ENCODE measurements at regions not wholly inside any gene's neighbourhood (a gene's known extent, or its start where the extent isn't known, plus 50 kb on each side); places are given as distances from the start of the nearest gene placed in this dataset.

DNA sequence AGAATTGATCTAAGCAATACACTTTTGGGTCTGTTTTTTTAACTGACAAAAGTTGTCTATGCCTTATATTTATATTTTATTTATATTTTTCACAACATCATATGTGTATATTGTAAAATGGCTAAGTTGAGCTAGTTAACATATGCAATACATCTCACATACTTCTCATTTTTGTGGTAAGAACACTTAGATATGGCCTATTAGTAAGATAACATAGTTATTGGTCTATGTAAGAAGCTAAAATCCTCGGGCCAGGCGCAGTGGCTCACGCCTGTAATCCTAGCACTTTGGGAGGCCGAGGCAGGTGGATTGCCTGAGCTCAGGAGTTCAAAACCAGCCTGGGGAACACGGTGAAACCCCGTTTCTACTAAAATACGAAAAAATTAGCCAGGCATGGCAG is 275.6 kb upstream of the ID2 start:
- TF ChIP-seq CTCF (IDR thresholded peaks at IDR 0.05; ENCODE audit: low read depth, low read length, missing input control): no peak
- no peak for TF ChIP-seq YY1 (IDR thresholded peaks at IDR 0.05)
- no peak for TF ChIP-seq REST (IDR thresholded peaks at IDR 0.05)
- TF ChIP-seq TAF1 (conservative IDR thresholded peaks at IDR 0.05): no peak
- no peak for TF ChIP-seq GABPA (IDR thresholded peaks at IDR 0.05 in 1 of 2, conservative IDR thresholded peaks at IDR 0.05 in 1 of 2)
- TF ChIP-seq FOXA1 (IDR thresholded peaks at IDR 0.05): no peak
- TF ChIP-seq RXRA (IDR thresholded peaks at IDR 0.05): no peak
